GM23338 (cell line): ENCODE measurements at regions not wholly inside any gene's neighbourhood (a gene's known extent, or its start where the extent isn't known, plus 50 kb on each side); places are given as distances from the start of the nearest gene placed in this dataset.

Experiments
- ATAC-seq: fragments of 200-7000 bp; cut with Tn5 transposase; 3 replicates; pipeline ENCODE4 v1.9.1; 2020
- DNase-seq: peaks from one replicate; pipeline ENCODE4 v3.0.0-alpha.2; 2015; ENCODE audit warnings: low spot score
- H2AFZ ChIP-seq: fragments of 200-600 bp; sonication (generic); 2 replicates; pipeline ENCODE4 v1.8.0; 2016; ENCODE audit warnings: antibody characterized with exemption, mild to moderate bottlenecking, moderate library complexity
- H3F3A ChIP-seq: fragments of 200-600 bp; sonication (generic); replicated peaks from 2 replicates; pipeline ENCODE4 v1.8.0; 2017; ENCODE audit warnings: antibody characterized with exemption, mixed run types, low read depth
- H3K27ac ChIP-seq: fragments of 200-600 bp; sonication (generic); 2 replicates; pipeline ENCODE4 v1.6.1; 2016; ENCODE audit warnings: low read depth
- H3K27me3 ChIP-seq: fragments of 200-600 bp; sonication (generic); 2 replicates; pipeline ENCODE4 v1.8.0; 2016; ENCODE audit warnings: mild to moderate bottlenecking, mixed run types, moderate library complexity; ENCODE audit not compliant: insufficient read depth
- H3K36me3 ChIP-seq: fragments of 200-600 bp; sonication (generic); 2 replicates; pipeline ENCODE4 v1.8.0; 2016; ENCODE audit warnings: mild to moderate bottlenecking; ENCODE audit not compliant: insufficient read depth
- H3K4me1 ChIP-seq: fragments of 200-600 bp; sonication (generic); 2 replicates; pipeline ENCODE4 v1.8.0; 2016; ENCODE audit warnings: mild to moderate bottlenecking, moderate library complexity; ENCODE audit not compliant: insufficient read depth
- H3K4me2 ChIP-seq: fragments of 200-600 bp; sonication (generic); 2 replicates; pipeline ENCODE4 v1.7.1; 2017; ENCODE audit warnings: mixed run types
- H3K4me3 ChIP-seq: fragments of 200-600 bp; sonication (generic); 2 replicates; pipeline ENCODE4 v1.6.1; 2016; ENCODE audit warnings: mixed run types
- H3K79me2 ChIP-seq: fragments of 200-600 bp; sonication (generic); replicated peaks from 2 replicates; pipeline ENCODE4 v1.8.0; 2017; ENCODE audit warnings: mild to moderate bottlenecking; ENCODE audit not compliant: insufficient read depth
- H3K9me2 ChIP-seq: fragments of 200-600 bp; sonication (generic); 2 replicates; pipeline ENCODE4 v1.8.0; 2017; ENCODE audit not compliant: insufficient read depth
- H4K20me1 ChIP-seq: fragments of 200-600 bp; sonication (generic); replicated peaks from 2 replicates; pipeline ENCODE4 v1.8.0; 2017; ENCODE audit warnings: mild to moderate bottlenecking; ENCODE audit not compliant: insufficient read depth
- H3K27ac Mint-ChIP-seq: 2 replicates; pipeline ENCODE4 v1.8.0; 2020; ENCODE audit warnings: inconsistent platforms, mild to moderate bottlenecking, moderate library complexity, mixed read lengths
- H3K27me3 Mint-ChIP-seq: 3 replicates; pipeline ENCODE4 v1.8.0; 2022; ENCODE audit warnings: low read depth, mild to moderate bottlenecking, moderate library complexity, mixed read lengths, inconsistent platforms; ENCODE audit not compliant: insufficient read depth, poor library complexity
- H3K36me3 Mint-ChIP-seq: 3 replicates; pipeline ENCODE4 v1.8.0; 2021; ENCODE audit warnings: low read depth, mild to moderate bottlenecking, inconsistent platforms, moderate library complexity, mixed read lengths
- H3K4me1 Mint-ChIP-seq: 3 replicates; pipeline ENCODE4 v1.8.0; 2020; ENCODE audit warnings: mild to moderate bottlenecking, inconsistent platforms, mixed read lengths
- H3K4me3 Mint-ChIP-seq: 3 replicates; pipeline ENCODE4 v1.8.0; 2021; ENCODE audit warnings: moderate library complexity, mild to moderate bottlenecking, inconsistent platforms, mixed read lengths
- H3K9me3 Mint-ChIP-seq: 3 replicates; pipeline ENCODE4 v1.8.0; 2020; ENCODE audit warnings: moderate library complexity, mild to moderate bottlenecking, inconsistent platforms, mixed read lengths
- CREB1 ChIP-seq: fragments of 250-450 bp; sonication (Bioruptor Pico); IDR thresholded peaks from 2 replicates; pipeline ENCODE4 v1.5.0; 2020; ENCODE audit warnings: low read depth, mild to moderate bottlenecking, moderate library complexity
- ETS1 ChIP-seq: IDR thresholded peaks from 2 replicates; pipeline ENCODE4 v1.6.1; 2016; ENCODE audit warnings: antibody characterized with exemption
- EZH2 ChIP-seq: fragments of 200-600 bp; sonication (generic); IDR thresholded peaks from one replicate; pipeline ENCODE4 v1.8.0; 2017; ENCODE audit warnings: antibody characterized with exemption, mild to moderate bottlenecking, low read depth; ENCODE audit not compliant: unreplicated experiment
- EZH2phosphoT487 ChIP-seq: fragments of 200-600 bp; sonication (generic); IDR thresholded peaks from one replicate; pipeline ENCODE4 v1.8.1; 2018; ENCODE audit warnings: antibody characterized with exemption; ENCODE audit not compliant: unreplicated experiment
- JUNB ChIP-seq: IDR thresholded peaks from one replicate; pipeline ENCODE4 v1.6.1; 2016; ENCODE audit warnings: antibody characterized with exemption; ENCODE audit not compliant: unreplicated experiment
- NANOG ChIP-seq: IDR thresholded peaks from 2 replicates; pipeline ENCODE4 v1.6.1; 2016; ENCODE audit warnings: antibody characterized with exemption, borderline replicate concordance
- POLR2AphosphoS5 ChIP-seq: IDR thresholded peaks from 2 replicates; pipeline ENCODE4 v1.6.1; 2016; ENCODE audit warnings: antibody characterized with exemption, low read depth
- STAT1 ChIP-seq: IDR thresholded peaks from one replicate; pipeline ENCODE4 v1.6.1; 2016; ENCODE audit warnings: antibody characterized with exemption; ENCODE audit not compliant: unreplicated experiment
- ZNF114 ChIP-seq: fragments of 250-450 bp; sonication (Bioruptor Pico); IDR thresholded peaks from 2 replicates; pipeline ENCODE4 v1.5.0; 2020; ENCODE audit warnings: mild to moderate bottlenecking, moderate library complexity
- ZNF331 ChIP-seq: fragments of 250-450 bp; sonication (Bioruptor Pico); IDR thresholded peaks from 2 replicates; pipeline ENCODE4 v1.5.0; 2020; ENCODE audit warnings: low read depth, mild to moderate bottlenecking, moderate library complexity
- TF ChIP-seq, protein P1 (sequence below): IDR thresholded peaks from one replicate; pipeline ENCODE4 v1.6.1; 2018; ENCODE audit warnings: antibody characterized with exemption; ENCODE audit not compliant: unreplicated experiment
- TF ChIP-seq, protein P2 (sequence below): fragments of 250-450 bp; sonication (Bioruptor Pico); IDR thresholded peaks from 2 replicates; pipeline ENCODE4 v1.5.0; 2020; ENCODE audit warnings: mild to moderate bottlenecking, moderate library complexity
- TF ChIP-seq, protein P3 (sequence below), 2 experiments: fragments of 200-600 bp in 1 of 2; sonication (generic) in 1 of 2; conservative IDR thresholded peaks; 2 replicates each; pipeline versions ENCODE4 v1.5.1 to v1.6.1; 2016 to 2017; ENCODE audit warnings: antibody characterized with exemption in 2 of 2, low read depth in 2 of 2, mild to moderate bottlenecking in 2 of 2, moderate library complexity in 1 of 2

GRCh38 chr10:80771285-80771684 is 233.6 kb downstream of the SH2D4B start:
- no peak overlapping the region for H3K4me3 Mint-ChIP-seq
- Histone ChIP-seq H3K36me3 (no peaks in the 10 kb centered on the region), H3F3A (no peaks in the 10 kb centered on the region), H3K9me2 (0 out of 2 replicates have a peak, but pooled peaks cover 5% of the 10 kb centered on the region), H2AFZ (no peak overlapping the region; the same call in 1 of the 2 replicates), H3K4me1 (peaks cover 7% of the 10 kb centered on the region), H3K4me3 (no peak overlapping the region), H3K79me2 (no peaks in the 10 kb centered on the region), H3K4me2 (no peak overlapping the region), H3K27me3 (no peaks in the 10 kb centered on the region), H4K20me1 (no peaks in the 10 kb centered on the region), H3K27ac (no peak overlapping the region)
- no peak overlapping the region for H3K27ac Mint-ChIP-seq
- DNase-seq (no peak), ATAC-seq (no peak)
- no peaks in the 10 kb centered on the region for H3K36me3 Mint-ChIP-seq
- peaks cover 2% of the 10 kb centered on the region for H3K27me3 Mint-ChIP-seq
- no peak for TF ChIP-seq CREB1 (CRISPR knock-in tag)
- TF ChIP-seq, protein P1, sequence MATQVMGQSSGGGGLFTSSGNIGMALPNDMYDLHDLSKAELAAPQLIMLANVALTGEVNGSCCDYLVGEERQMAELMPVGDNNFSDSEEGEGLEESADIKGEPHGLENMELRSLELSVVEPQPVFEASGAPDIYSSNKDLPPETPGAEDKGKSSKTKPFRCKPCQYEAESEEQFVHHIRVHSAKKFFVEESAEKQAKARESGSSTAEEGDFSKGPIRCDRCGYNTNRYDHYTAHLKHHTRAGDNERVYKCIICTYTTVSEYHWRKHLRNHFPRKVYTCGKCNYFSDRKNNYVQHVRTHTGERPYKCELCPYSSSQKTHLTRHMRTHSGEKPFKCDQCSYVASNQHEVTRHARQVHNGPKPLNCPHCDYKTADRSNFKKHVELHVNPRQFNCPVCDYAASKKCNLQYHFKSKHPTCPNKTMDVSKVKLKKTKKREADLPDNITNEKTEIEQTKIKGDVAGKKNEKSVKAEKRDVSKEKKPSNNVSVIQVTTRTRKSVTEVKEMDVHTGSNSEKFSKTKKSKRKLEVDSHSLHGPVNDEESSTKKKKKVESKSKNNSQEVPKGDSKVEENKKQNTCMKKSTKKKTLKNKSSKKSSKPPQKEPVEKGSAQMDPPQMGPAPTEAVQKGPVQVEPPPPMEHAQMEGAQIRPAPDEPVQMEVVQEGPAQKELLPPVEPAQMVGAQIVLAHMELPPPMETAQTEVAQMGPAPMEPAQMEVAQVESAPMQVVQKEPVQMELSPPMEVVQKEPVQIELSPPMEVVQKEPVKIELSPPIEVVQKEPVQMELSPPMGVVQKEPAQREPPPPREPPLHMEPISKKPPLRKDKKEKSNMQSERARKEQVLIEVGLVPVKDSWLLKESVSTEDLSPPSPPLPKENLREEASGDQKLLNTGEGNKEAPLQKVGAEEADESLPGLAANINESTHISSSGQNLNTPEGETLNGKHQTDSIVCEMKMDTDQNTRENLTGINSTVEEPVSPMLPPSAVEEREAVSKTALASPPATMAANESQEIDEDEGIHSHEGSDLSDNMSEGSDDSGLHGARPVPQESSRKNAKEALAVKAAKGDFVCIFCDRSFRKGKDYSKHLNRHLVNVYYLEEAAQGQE: no peak
- no peak for TF ChIP-seq NANOG
- TF ChIP-seq EZH2: no peak
- no peak for TF ChIP-seq STAT1
- TF ChIP-seq, protein P2, sequence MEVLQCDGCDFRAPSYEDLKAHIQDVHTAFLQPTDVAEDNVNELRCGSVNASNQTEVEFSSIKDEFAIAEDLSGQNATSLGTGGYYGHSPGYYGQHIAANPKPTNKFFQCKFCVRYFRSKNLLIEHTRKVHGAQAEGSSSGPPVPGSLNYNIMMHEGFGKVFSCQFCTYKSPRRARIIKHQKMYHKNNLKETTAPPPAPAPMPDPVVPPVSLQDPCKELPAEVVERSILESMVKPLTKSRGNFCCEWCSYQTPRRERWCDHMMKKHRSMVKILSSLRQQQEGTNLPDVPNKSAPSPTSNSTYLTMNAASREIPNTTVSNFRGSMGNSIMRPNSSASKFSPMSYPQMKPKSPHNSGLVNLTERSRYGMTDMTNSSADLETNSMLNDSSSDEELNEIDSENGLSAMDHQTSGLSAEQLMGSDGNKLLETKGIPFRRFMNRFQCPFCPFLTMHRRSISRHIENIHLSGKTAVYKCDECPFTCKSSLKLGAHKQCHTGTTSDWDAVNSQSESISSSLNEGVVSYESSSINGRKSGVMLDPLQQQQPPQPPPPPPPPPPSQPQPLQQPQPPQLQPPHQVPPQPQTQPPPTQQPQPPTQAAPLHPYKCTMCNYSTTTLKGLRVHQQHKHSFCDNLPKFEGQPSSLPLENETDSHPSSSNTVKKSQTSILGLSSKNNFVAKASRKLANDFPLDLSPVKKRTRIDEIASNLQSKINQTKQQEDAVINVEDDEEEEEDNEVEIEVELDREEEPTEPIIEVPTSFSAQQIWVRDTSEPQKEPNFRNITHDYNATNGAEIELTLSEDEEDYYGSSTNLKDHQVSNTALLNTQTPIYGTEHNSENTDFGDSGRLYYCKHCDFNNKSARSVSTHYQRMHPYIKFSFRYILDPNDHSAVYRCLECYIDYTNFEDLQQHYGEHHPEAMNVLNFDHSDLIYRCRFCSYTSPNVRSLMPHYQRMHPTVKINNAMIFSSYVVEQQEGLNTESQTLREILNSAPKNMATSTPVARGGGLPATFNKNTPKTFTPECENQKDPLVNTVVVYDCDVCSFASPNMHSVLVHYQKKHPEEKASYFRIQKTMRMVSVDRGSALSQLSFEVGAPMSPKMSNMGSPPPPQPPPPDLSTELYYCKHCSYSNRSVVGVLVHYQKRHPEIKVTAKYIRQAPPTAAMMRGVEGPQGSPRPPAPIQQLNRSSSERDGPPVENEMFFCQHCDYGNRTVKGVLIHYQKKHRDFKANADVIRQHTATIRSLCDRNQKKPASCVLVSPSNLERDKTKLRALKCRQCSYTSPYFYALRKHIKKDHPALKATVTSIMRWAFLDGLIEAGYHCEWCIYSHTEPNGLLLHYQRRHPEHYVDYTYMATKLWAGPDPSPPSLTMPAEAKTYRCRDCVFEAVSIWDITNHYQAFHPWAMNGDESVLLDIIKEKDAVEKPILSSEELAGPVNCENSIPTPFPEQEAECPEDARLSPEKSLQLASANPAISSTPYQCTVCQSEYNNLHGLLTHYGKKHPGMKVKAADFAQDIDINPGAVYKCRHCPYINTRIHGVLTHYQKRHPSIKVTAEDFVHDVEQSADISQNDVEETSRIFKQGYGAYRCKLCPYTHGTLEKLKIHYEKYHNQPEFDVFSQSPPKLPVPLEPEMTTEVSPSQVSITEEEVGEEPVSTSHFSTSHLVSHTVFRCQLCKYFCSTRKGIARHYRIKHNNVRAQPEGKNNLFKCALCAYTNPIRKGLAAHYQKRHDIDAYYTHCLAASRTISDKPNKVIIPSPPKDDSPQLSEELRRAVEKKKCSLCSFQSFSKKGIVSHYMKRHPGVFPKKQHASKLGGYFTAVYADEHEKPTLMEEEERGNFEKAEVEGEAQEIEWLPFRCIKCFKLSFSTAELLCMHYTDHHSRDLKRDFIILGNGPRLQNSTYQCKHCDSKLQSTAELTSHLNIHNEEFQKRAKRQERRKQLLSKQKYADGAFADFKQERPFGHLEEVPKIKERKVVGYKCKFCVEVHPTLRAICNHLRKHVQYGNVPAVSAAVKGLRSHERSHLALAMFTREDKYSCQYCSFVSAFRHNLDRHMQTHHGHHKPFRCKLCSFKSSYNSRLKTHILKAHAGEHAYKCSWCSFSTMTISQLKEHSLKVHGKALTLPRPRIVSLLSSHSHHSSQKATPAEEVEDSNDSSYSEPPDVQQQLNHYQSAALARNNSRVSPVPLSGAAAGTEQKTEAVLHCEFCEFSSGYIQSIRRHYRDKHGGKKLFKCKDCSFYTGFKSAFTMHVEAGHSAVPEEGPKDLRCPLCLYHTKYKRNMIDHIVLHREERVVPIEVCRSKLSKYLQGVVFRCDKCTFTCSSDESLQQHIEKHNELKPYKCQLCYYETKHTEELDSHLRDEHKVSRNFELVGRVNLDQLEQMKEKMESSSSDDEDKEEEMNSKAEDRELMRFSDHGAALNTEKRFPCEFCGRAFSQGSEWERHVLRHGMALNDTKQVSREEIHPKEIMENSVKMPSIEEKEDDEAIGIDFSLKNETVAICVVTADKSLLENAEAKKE (CRISPR knock-in tag): no peak
- TF ChIP-seq, protein P3, sequence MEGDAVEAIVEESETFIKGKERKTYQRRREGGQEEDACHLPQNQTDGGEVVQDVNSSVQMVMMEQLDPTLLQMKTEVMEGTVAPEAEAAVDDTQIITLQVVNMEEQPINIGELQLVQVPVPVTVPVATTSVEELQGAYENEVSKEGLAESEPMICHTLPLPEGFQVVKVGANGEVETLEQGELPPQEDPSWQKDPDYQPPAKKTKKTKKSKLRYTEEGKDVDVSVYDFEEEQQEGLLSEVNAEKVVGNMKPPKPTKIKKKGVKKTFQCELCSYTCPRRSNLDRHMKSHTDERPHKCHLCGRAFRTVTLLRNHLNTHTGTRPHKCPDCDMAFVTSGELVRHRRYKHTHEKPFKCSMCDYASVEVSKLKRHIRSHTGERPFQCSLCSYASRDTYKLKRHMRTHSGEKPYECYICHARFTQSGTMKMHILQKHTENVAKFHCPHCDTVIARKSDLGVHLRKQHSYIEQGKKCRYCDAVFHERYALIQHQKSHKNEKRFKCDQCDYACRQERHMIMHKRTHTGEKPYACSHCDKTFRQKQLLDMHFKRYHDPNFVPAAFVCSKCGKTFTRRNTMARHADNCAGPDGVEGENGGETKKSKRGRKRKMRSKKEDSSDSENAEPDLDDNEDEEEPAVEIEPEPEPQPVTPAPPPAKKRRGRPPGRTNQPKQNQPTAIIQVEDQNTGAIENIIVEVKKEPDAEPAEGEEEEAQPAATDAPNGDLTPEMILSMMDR (conservative IDR thresholded peaks at IDR 0.05; ENCODE audit: low read depth in 2 of 2): no peak
- TF ChIP-seq ETS1: no peak
- TF ChIP-seq ZNF114: no peak
- TF ChIP-seq ZNF331 (CRISPR knock-in tag): no peak
- TF ChIP-seq POLR2AphosphoS5: no peak
- no peak for TF ChIP-seq EZH2phosphoT487
- TF ChIP-seq JUNB: no peak
- H3K4me1 Mint-ChIP-seq: peaks cover 15% of the 10 kb centered on the region
- no peaks in the 10 kb centered on the region for H3K9me3 Mint-ChIP-seq
